Astrocyte (in vitro differentiated cells and primary cell): ENCODE measurements at regions not wholly inside any gene's neighbourhood (a gene's known extent, or its start where the extent isn't known, plus 50 kb on each side); places are given as distances from the start of the nearest gene placed in this dataset.

Experiments used
- EZH2 ChIP-seq: IDR thresholded peaks from 2 replicates; pipeline ENCODE4 v1.6.1; 2012; ENCODE audit warnings: mild to moderate bottlenecking, low read length, inconsistent platforms; ENCODE audit not compliant: insufficient read depth
- TF ChIP-seq, protein P1 (sequence below): IDR thresholded peaks from 2 replicates; pipeline ENCODE4 v1.5.1; 2011; ENCODE audit warnings: low read depth, mild to moderate bottlenecking, inconsistent platforms, low read length, moderate library complexity; ENCODE audit not compliant: insufficient read depth

- no peak for TF ChIP-seq EZH2
- TF ChIP-seq, protein P1, sequence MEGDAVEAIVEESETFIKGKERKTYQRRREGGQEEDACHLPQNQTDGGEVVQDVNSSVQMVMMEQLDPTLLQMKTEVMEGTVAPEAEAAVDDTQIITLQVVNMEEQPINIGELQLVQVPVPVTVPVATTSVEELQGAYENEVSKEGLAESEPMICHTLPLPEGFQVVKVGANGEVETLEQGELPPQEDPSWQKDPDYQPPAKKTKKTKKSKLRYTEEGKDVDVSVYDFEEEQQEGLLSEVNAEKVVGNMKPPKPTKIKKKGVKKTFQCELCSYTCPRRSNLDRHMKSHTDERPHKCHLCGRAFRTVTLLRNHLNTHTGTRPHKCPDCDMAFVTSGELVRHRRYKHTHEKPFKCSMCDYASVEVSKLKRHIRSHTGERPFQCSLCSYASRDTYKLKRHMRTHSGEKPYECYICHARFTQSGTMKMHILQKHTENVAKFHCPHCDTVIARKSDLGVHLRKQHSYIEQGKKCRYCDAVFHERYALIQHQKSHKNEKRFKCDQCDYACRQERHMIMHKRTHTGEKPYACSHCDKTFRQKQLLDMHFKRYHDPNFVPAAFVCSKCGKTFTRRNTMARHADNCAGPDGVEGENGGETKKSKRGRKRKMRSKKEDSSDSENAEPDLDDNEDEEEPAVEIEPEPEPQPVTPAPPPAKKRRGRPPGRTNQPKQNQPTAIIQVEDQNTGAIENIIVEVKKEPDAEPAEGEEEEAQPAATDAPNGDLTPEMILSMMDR: no peak
These were observed 535.2 kb upstream of the ZNF608 start for GRCh38 chr5:125281667-125282066.
